HL-60 (cell line): ENCODE measurements at regions not wholly inside any gene's neighbourhood (a gene's known extent, or its start where the extent isn't known, plus 50 kb on each side); places are given as distances from the start of the nearest gene placed in this dataset.

Source experiments
- DNase-seq, 2 experiments: peaks; one replicate each; pipeline ENCODE4 v3.0.0-alpha.2; 2010 to 2020; ENCODE audit warnings: low read depth in 1 of 2, low spot score in 1 of 2
- H3K27ac ChIP-seq: fragments of 250-450 bp; sonication (Bioruptor Pico); replicated peaks from 2 replicates; pipeline ENCODE4 v1.5.1; 2020; ENCODE audit warnings: mild to moderate bottlenecking, moderate library complexity
- H3K27me3 ChIP-seq: fragments of 250-450 bp; sonication (Bioruptor Pico); 2 replicates; pipeline ENCODE4 v1.5.1; 2021; ENCODE audit warnings: mild to moderate bottlenecking, moderate library complexity; ENCODE audit not compliant: insufficient read depth, poor library complexity, severe bottlenecking
- H3K4me3 ChIP-seq: replicated peaks from 2 replicates; pipeline ENCODE4 v1.5.1; 2011; ENCODE audit warnings: mild to moderate bottlenecking, control low read depth, low read length; ENCODE audit not compliant: insufficient read depth
- CTCF ChIP-seq: IDR thresholded peaks from one replicate; pipeline ENCODE4 v1.5.1; 2011; ENCODE audit warnings: low read length, control low read depth, inconsistent platforms; ENCODE audit not compliant: insufficient read depth
- GABPA ChIP-seq: IDR thresholded peaks from 2 replicates; pipeline ENCODE4 v1.6.1; 2012; ENCODE audit warnings: low read depth
- POLR2AphosphoS5 ChIP-seq: IDR thresholded peaks from 2 replicates; pipeline ENCODE4 v1.6.1; 2012; ENCODE audit warnings: low read depth
- REST ChIP-seq: IDR thresholded peaks from 2 replicates; pipeline ENCODE4 v1.6.1; 2012; ENCODE audit warnings: low read depth; ENCODE audit not compliant: insufficient replicate concordance
- SPI1 ChIP-seq: IDR thresholded peaks from 2 replicates; pipeline ENCODE4 v1.6.1; 2012; ENCODE audit warnings: low read depth, mild to moderate bottlenecking, borderline replicate concordance

GRCh38 chr4:189516902-189517301, 423.8 kb upstream of the FRG1 start:
- Histone ChIP-seq H3K27me3 (no peaks in the 10 kb centered on the region), H3K4me3 (no peak overlapping the region), H3K27ac (no peak overlapping the region)
- no peak for DNase-seq
- TF ChIP-seq GABPA (no peak), SPI1 (no peak), REST (no peak), CTCF (no peak), POLR2AphosphoS5 (no peak)

- H3K27ac ChIP-seq, result no peak overlapping the region
- no peak for DNase-seq
- no peaks in the 10 kb centered on the region for H3K27me3 ChIP-seq
- TF ChIP-seq CTCF (no peak), REST (no peak), POLR2AphosphoS5 (no peak), GABPA (no peak), SPI1 (no peak)
- no peak overlapping the region for H3K4me3 ChIP-seq
Measured at GRCh38 chr4:189519186-189519585, 421.5 kb upstream of the FRG1 start.

GRCh38 chr4:189525304-189525703, 415.4 kb upstream of the FRG1 start:
- no peak overlapping the region for H3K27ac ChIP-seq
- H3K4me3 ChIP-seq, result no peak overlapping the region
- DNase-seq, result no peak
- no peak for TF ChIP-seq SPI1
- no peak for TF ChIP-seq REST
- TF ChIP-seq GABPA, result no peak
- no peak for TF ChIP-seq CTCF
- TF ChIP-seq POLR2AphosphoS5, result no peak
- no peaks in the 10 kb centered on the region for H3K27me3 ChIP-seq
